ENCODE measurements at regions not wholly inside any gene's neighbourhood (a gene's known extent, or its start where the extent isn't known, plus 50 kb on each side); places are given as distances from the start of the nearest gene placed in this dataset.

- no peak for TF ChIP-seq CTCF (IDR thresholded peaks at IDR 0.05; ENCODE audit: borderline replicate concordance, extremely low read depth, low read length, poor library complexity, severe bottlenecking)
- no peak for TF ChIP-seq EZH2 (IDR thresholded peaks at IDR 0.05; ENCODE audit: borderline replicate concordance, low read depth, low read length, severe bottlenecking)
Observed at GRCh38 chr3:101936419-101937356, 87.4 kb downstream of the NFKBIZ start.

All from DND-41 (cell line).